Brain microvascular endothelial cell (primary cell): ENCODE measurements at regions not wholly inside any gene's neighbourhood (a gene's known extent, or its start where the extent isn't known, plus 50 kb on each side); places are given as distances from the start of the nearest gene placed in this dataset.

ENCODE experiments used
- DNase-seq: peaks from one replicate; pipeline ENCODE4 v3.0.0-alpha.2; 2020
- H3K27ac ChIP-seq: fragments of 250-450 bp; sonication (Bioruptor Pico); 2 replicates; pipeline ENCODE4 v1.5.1; 2020; ENCODE audit warnings: mild to moderate bottlenecking, moderate library complexity
- H3K27me3 ChIP-seq: fragments of 250-450 bp; sonication (Bioruptor Pico); replicated peaks from 2 replicates; pipeline ENCODE4 v1.5.1; 2020; ENCODE audit warnings: mild to moderate bottlenecking
- H3K36me3 ChIP-seq: fragments of 250-450 bp; sonication (Bioruptor Pico); replicated peaks from 2 replicates; pipeline ENCODE4 v1.5.1; 2020; ENCODE audit warnings: mild to moderate bottlenecking
- H3K4me3 ChIP-seq: 2 replicates; pipeline ENCODE4 v1.5.1; 2011; ENCODE audit warnings: low read depth, mild to moderate bottlenecking, control low read depth, low read length, moderate library complexity
- CTCF ChIP-seq: IDR thresholded peaks from 2 replicates; pipeline ENCODE4 v1.5.1; 2011; ENCODE audit warnings: low read depth, mild to moderate bottlenecking, moderate library complexity, low read length, control low read depth, inconsistent platforms; ENCODE audit errors: missing control alignments
- in situ Hi-C: cut with HindIII; loops from 2 replicates; pipeline ENCODE4 v1.10.0; 2017; ENCODE audit warnings: low sequenced_read_pairs, low pct_ligation_motif_present

DNA sequence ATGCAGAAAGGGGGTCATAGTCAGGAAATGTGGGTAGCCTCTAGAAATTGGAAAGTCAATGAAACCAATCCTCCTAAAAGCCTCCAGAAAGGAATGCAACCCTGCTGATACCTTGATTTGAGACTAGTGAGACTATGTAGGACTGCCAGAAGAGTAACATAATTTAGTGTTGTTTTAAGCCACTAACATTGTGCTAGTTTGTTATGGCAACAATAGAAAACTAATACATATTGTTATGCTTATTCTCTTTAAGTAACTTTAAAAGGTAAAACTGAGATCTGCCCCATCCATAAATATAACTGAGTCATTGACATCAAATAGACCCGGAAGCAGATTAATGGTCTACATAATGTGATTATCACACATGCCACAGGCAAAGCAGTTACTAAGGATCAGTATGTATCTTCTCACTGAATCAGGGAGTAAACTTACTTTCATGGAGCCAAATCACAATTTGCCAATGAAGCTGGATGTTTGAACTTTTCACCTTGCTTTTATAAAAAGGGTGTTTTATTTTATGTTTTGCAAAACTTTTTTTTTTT, 146.4 kb upstream of the TMEM106B start:
- Histone ChIP-seq H3K36me3 (no peaks in the 10 kb centered on the region), H3K27me3 (no peaks in the 10 kb centered on the region), H3K27ac (no peak overlapping the region), H3K4me3 (no peak overlapping the region)
- DNase-seq, result no peak
- in situ Hi-C loops, result no loop called here
- no peak for TF ChIP-seq CTCF

- in situ Hi-C loops, result no loop called here
- Histone ChIP-seq H3K4me3 (no peak overlapping the region), H3K36me3 (no peaks in the 10 kb centered on the region), H3K27me3 (no peaks in the 10 kb centered on the region), H3K27ac (no peak overlapping the region)
- DNase-seq, result no peak
- no peak for TF ChIP-seq CTCF
Measured at GRCh38 chr7:12066004-12066403, 145.1 kb upstream of the TMEM106B start.

GRCh38 chr7:12066521-12066920, 144.6 kb upstream of the TMEM106B start:
- no peak overlapping the region for H3K4me3 ChIP-seq
- no peak for TF ChIP-seq CTCF
- no peaks in the 10 kb centered on the region for H3K36me3 ChIP-seq
- no peaks in the 10 kb centered on the region for H3K27me3 ChIP-seq
- no peak for DNase-seq
- in situ Hi-C loops, result no loop called here
- H3K27ac ChIP-seq, result no peak overlapping the region

DNA sequence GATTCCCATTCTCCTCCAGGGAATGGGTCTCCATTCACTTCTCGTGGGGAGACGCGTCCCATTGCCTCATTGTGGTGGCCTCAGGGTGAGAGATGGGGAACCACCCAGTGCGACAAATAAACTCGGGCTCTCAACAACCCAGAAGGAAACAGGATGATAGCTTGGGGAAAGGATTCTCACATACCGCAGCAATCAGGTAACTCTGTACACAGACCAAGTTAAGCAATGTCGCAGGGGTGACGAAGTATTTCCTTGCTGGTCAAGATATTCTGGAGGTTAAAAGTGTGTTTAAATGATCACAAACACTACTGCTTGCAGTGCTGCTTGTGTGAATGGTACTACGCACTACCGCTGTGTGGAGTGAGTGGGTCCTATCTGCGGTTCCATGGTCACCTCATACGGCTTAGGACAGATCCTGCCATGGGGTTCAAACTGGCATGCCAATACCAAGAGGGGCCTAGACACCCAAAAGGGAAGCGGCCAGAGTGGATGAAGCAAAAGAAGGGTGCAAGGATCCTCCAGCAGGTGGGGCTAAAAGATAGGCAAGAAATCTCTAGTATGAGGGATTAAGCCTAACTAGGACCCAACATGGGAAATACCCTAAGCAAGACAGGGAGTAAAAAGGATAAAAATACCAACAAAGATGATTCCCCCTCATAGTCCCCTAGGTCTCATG, 143.8 kb upstream of the TMEM106B start:
- no peaks in the 10 kb centered on the region for H3K27me3 ChIP-seq
- TF ChIP-seq CTCF, result peak; percentile 80
- in situ Hi-C loops, result no loop called here
- peak; percentile 48 for DNase-seq
- no peak overlapping the region for H3K4me3 ChIP-seq
- H3K27ac ChIP-seq, result no peak overlapping the region
- H3K36me3 ChIP-seq, result no peaks in the 10 kb centered on the region

- H3K4me3 ChIP-seq, result no peak overlapping the region
- TF ChIP-seq CTCF, result no peak
- in situ Hi-C loops, result no loop called here
Measured at GRCh38 chr7:12069757-12070156, 141.3 kb upstream of the TMEM106B start.

GRCh38 chr7:12074889-12075288, 136.2 kb upstream of the TMEM106B start:
- in situ Hi-C loops, result no loop called here

More at GRCh38 chr7:12069757-12070156, 141.3 kb upstream of the TMEM106B start:
- DNase-seq, result no peak
- Histone ChIP-seq H3K27ac (no peak overlapping the region), H3K27me3 (no peaks in the 10 kb centered on the region), H3K36me3 (no peaks in the 10 kb centered on the region)

More at GRCh38 chr7:12074889-12075288, 136.2 kb upstream of the TMEM106B start:
- H3K4me3 ChIP-seq, result no peak overlapping the region
- H3K27ac ChIP-seq, result no peak overlapping the region
- TF ChIP-seq CTCF, result no peak
- no peaks in the 10 kb centered on the region for H3K27me3 ChIP-seq
- no peaks in the 10 kb centered on the region for H3K36me3 ChIP-seq
- no peak for DNase-seq
